Endodermal cell (in vitro differentiated cells): ENCODE measurements at regions not wholly inside any gene's neighbourhood (a gene's known extent, or its start where the extent isn't known, plus 50 kb on each side); places are given as distances from the start of the nearest gene placed in this dataset.

ENCODE experiments used
- DNase-seq: peaks from one replicate; pipeline ENCODE4 v3.0.0-alpha.2; 2017
- H3K27ac ChIP-seq: 2 replicates; pipeline ENCODE4 v1.5.1; 2013; ENCODE audit warnings: mild to moderate bottlenecking, low read depth, low read length, moderate library complexity
- H3K27me3 ChIP-seq: 2 replicates; pipeline ENCODE4 v1.6.1; 2013; ENCODE audit warnings: mild to moderate bottlenecking, low read length, moderate library complexity; ENCODE audit not compliant: insufficient read depth, control insufficient read depth, poor library complexity, severe bottlenecking
- H3K36me3 ChIP-seq: 2 replicates; pipeline ENCODE4 v1.7.0; 2013; ENCODE audit warnings: mild to moderate bottlenecking, low read length, moderate library complexity; ENCODE audit not compliant: control insufficient read depth, insufficient read depth
- H3K4me1 ChIP-seq: one replicate; pipeline ENCODE4 v1.7.0; 2013; ENCODE audit warnings: low read length; ENCODE audit not compliant: control insufficient read depth, insufficient read depth
- H3K4me3 ChIP-seq: 2 replicates; pipeline ENCODE4 v1.5.1; 2013; ENCODE audit warnings: mild to moderate bottlenecking, low read length, moderate library complexity
- H3K9ac ChIP-seq: 2 replicates; pipeline ENCODE4 v1.6.1; 2013; ENCODE audit warnings: mild to moderate bottlenecking, low read length, moderate library complexity; ENCODE audit not compliant: poor library complexity, severe bottlenecking; ENCODE audit errors: extremely low read depth
- H3K9me3 ChIP-seq: 2 replicates; pipeline ENCODE4 v1.6.1; 2013; ENCODE audit warnings: mild to moderate bottlenecking, low read length, moderate library complexity; ENCODE audit not compliant: control insufficient read depth
- H3K27ac Mint-ChIP-seq: 2 replicates; pipeline ENCODE4 v1.8.0; 2020; ENCODE audit warnings: mixed read lengths
- H3K27me3 Mint-ChIP-seq: 2 replicates; pipeline ENCODE4 v1.8.0; 2021; ENCODE audit warnings: mild to moderate bottlenecking, mixed read lengths; ENCODE audit not compliant: insufficient read depth
- H3K36me3 Mint-ChIP-seq: 2 replicates; pipeline ENCODE4 v1.8.0; 2020; ENCODE audit warnings: low read depth, mixed read lengths
- H3K4me1 Mint-ChIP-seq: 2 replicates; pipeline ENCODE4 v1.8.0; 2020; ENCODE audit warnings: mixed read lengths
- H3K4me3 Mint-ChIP-seq: 2 replicates; pipeline ENCODE4 v1.8.0; 2020; ENCODE audit warnings: mild to moderate bottlenecking, moderate library complexity, mixed read lengths
- H3K9me3 Mint-ChIP-seq: 2 replicates; pipeline ENCODE4 v1.8.0; 2020; ENCODE audit warnings: mild to moderate bottlenecking, mixed read lengths
- CTCF ChIP-seq: fragments of 200-600 bp; sonication (generic); conservative IDR thresholded peaks from 2 replicates; pipeline ENCODE4 v1.5.0; 2021; ENCODE audit warnings: antibody characterized with exemption, mild to moderate bottlenecking
- WGBS, 2 experiments: methylation state at CpG; one replicate each; pipeline versions ENCODE4 v1.1.5 to v1.1.7; 2013; ENCODE audit warnings: missing lambda C conversion rate in 2 of 2, mixed read lengths in 1 of 2; ENCODE audit not compliant: insufficient coverage in 1 of 2, insufficient read length in 1 of 2; 5-methylcytosine and 5-hydroxymethylcytosine counted together

GRCh38 chr11:91104237-91104636 is 881.4 kb upstream of the CHORDC1 start:
- H3K27me3 Mint-ChIP-seq, result no peaks in the 10 kb centered on the region
- H3K4me1 Mint-ChIP-seq, result no peaks in the 10 kb centered on the region
- H3K36me3 Mint-ChIP-seq, result no peaks in the 10 kb centered on the region
- DNase-seq, result no peak
- Histone ChIP-seq H3K4me3 (no peak overlapping the region), H3K27ac (no peak overlapping the region), H3K27me3 (no peaks in the 10 kb centered on the region), H3K36me3 (no peaks in the 10 kb centered on the region), H3K9me3 (no peaks in the 10 kb centered on the region), H3K4me1 (no peaks in the 10 kb centered on the region), H3K9ac (no peak overlapping the region)
- no peak overlapping the region for H3K27ac Mint-ChIP-seq
- H3K4me3 Mint-ChIP-seq, result no peak overlapping the region
- TF ChIP-seq CTCF, result no peak
- H3K9me3 Mint-ChIP-seq, result no peaks in the 10 kb centered on the region
- 91% methylated on average over 2 of the region's 2 CpGs; no CpG with 5 or more reads in 1 of the 2 experiments for WGBS, 2 experiments

- DNase-seq, result no peak
- H3K4me1 Mint-ChIP-seq, result no peaks in the 10 kb centered on the region
- Histone ChIP-seq H3K9me3 (no peaks in the 10 kb centered on the region), H3K27me3 (no peaks in the 10 kb centered on the region), H3K27ac (no peak overlapping the region), H3K9ac (no peak overlapping the region), H3K4me1 (no peaks in the 10 kb centered on the region), H3K4me3 (no peak overlapping the region), H3K36me3 (no peaks in the 10 kb centered on the region)
- no peak overlapping the region for H3K4me3 Mint-ChIP-seq
- 91 to 100% methylated on average over 2 of the region's 3 CpGs for WGBS, 2 experiments
- no peaks in the 10 kb centered on the region for H3K36me3 Mint-ChIP-seq
- no peak overlapping the region for H3K27ac Mint-ChIP-seq
- TF ChIP-seq CTCF, result no peak
- H3K9me3 Mint-ChIP-seq, result no peaks in the 10 kb centered on the region
- H3K27me3 Mint-ChIP-seq, result no peaks in the 10 kb centered on the region
These were observed 877.6 kb upstream of the CHORDC1 start for GRCh38 chr11:91100427-91100826.

GRCh38 chr11:91097083-91097482 is 874.2 kb upstream of the CHORDC1 start:
- 79 to 100% methylated on average over 1 of the region's 2 CpGs for WGBS, 2 experiments
- Mint-ChIP-seq H3K36me3 (no peaks in the 10 kb centered on the region), H3K27ac (no peak overlapping the region)

More at GRCh38 chr11:91097083-91097482, 874.2 kb upstream of the CHORDC1 start:
- H3K9ac ChIP-seq, result no peak overlapping the region
- no peak overlapping the region for H3K4me3 ChIP-seq
- Mint-ChIP-seq H3K4me1 (no peaks in the 10 kb centered on the region), H3K4me3 (no peak overlapping the region), H3K9me3 (no peaks in the 10 kb centered on the region), H3K27me3 (no peaks in the 10 kb centered on the region)
- no peaks in the 10 kb centered on the region for H3K9me3 ChIP-seq
- no peaks in the 10 kb centered on the region for H3K4me1 ChIP-seq
- TF ChIP-seq CTCF, result no peak
- no peaks in the 10 kb centered on the region for H3K36me3 ChIP-seq
- DNase-seq, result no peak
- no peaks in the 10 kb centered on the region for H3K27me3 ChIP-seq
- no peak overlapping the region for H3K27ac ChIP-seq
